Mesenteric fat pad (tissue), 1 donor: ENCODE measurements at regions not wholly inside any gene's neighbourhood (a gene's known extent, or its start where the extent isn't known, plus 50 kb on each side); places are given as distances from the start of the nearest gene placed in this dataset.
"Not testable (repeated sequence)": the region's sequence is repeated elsewhere in the genome, so short reads cannot be mapped to it uniquely, and the experiment has no call there.

Source experiments
- DNase-seq: peaks from one replicate; pipeline ENCODE4 v3.0.0-alpha.2; 2020; ENCODE audit warnings: low spot score
- donor health status: DM: yes; HTN: yes; CAD: no.

GRCh38 chr17:22044706-22045246 lies 352.5 kb downstream of the KCNJ18 start:
- not testable (repeated sequence) for DNase-seq

DNA sequence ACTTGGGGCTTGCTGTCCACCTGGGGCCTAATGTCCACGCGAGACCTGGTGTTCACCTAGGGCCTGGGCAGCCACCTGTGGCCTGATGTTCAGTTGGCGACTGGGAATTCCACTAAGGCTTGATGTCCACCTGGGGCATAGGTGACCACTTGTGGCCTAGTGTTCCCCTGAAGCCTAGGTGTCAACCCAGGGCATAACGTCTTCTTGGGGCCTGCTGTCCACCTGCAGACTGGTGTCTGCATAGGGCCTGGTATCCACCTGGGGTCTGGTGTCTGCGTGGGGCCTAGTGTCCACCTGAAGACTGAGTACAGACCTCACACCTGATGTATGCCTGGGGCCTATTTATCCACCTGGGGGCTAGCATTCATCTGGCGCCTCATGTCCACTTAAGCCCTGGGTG lies 355.2 kb downstream of the KCNJ18 start:
- DNase-seq, result not testable (repeated sequence)

- not testable (repeated sequence) for DNase-seq
These were observed 355.9 kb downstream of the KCNJ18 start for GRCh38 chr17:22048226-22048625.

DNA sequence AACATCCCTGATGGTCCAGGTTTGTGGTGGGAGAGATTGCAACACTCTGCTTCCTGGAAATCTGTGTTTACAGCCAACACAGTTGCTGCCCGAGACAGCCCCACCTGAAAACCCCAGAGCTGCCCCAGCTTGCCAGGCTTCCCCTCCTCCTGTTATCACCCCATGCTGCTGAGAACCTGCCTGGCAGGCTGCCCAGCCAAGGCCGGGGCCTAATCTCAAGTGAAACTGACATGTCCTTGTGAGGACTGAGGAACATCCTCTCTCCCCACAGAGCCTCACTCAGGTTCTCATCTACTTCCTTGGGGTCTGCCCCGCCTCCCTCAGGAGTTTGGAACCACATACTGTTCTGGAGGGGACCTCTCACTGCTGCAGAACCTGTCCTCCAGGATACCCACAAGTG lies 358.4 kb downstream of the KCNJ18 start:
- DNase-seq, result not testable (repeated sequence)

GRCh38 chr17:22052715-22053114 lies 360.4 kb downstream of the KCNJ18 start:
- not testable (repeated sequence) for DNase-seq

DNA sequence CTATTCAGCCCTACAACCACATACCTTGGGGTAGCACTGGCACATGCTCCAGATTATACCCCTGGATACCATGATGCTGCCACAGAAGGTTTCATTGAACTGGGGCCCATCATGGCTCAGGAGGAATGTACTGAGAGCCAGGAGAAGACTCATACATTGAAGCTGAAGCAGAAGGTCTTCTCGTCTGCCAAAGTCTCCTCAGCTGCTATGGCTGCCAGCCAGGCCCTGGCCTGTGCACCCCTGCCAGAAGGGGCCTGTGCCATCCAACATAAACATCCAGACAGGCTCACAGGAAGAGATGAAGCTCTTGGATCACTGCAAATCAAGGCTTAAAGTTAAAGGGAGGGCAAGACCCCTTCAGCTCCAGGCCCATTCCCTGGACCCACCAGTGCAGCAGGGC lies 364.2 kb downstream of the KCNJ18 start:
- DNase-seq, result not testable (repeated sequence)

DNA sequence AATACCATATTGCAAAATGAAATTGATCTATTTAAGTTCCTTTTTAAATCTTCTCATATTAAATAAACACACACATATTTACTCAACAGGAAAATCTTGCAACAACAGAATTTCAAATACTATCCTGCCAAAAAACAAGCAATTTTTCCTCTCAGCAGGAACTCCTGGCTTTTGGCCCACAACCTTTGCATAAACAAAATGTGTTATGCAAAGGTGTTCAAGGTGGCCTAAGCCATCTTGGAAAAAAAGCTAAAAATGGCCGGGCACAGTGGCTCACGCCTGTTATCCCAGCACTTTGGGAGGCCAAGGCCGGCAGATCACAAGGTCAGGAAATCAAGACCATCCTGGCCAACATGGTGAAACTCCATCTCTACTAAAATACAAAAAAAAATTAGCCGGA lies 383.6 kb downstream of the KCNJ18 start:
- DNase-seq, result not testable (repeated sequence)

- not testable (repeated sequence) for DNase-seq
These were observed 396.3 kb downstream of the KCNJ18 start for GRCh38 chr17:22088589-22088988.

DNA sequence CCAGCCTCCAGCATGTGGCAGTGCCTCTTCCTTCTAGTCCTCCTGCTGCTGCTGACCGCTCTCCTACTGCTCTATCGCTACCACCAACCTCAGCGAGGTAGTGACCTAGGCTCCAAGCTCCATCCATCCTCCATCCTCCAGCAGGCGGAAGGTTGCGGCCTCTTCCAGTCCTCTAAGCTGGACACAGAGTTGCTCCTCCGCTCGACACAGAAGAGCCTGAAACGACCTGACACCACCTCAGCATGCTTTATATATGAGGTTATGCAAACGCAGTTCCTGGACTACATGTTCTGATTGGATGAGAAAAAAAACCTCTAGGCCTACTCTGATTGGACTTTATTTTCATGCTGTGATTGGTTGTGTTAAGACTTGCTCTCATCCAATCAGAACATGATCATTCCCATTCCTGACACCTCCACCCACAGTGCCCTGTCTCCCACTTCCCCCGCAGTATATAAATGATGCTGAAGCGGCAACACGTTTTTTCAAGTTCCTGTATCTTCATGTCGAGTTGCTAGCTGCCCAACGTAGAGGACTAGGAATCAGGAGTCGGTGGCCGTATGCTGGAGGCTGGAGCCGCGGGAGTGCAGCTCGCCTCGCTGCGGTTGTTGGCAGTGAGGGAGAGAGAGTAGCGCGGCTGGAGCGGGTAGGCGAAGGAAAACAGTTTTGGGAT lies 398.1 kb downstream of the KCNJ18 start:
- no peak for DNase-seq

DNA sequence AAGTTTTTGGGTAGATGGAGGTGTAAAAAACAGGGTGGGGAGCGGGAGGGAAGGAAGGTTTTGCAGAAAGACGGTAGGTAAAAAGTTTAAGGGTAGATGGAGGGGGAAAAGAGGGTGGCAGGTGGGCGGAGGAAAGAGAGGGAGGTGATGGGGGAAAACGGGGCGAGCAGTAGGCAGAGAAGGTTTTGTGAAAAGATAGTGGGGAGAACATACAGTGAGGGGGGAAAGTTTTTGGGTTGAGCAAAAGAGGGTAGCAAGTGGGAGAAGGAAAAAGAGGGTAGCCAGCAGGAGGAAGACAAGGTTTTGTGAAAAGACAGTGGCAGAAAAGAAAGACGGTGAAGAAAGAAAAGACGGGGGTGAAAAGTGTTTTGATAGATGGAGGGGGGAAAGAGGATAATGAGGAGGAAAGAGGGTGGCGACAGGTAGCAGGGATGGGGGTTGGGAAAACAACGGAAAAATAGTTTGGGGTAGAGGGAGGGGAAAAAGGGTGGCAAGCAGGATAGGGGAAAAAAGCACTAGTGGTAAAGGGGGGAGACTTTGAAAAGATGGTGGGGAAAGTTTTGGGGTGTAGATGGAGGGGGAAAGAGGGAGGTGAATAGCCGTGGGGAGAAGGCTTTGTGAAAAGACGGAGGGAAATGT lies 398.8 kb downstream of the KCNJ18 start:
- DNase-seq, result not testable (repeated sequence)

DNA sequence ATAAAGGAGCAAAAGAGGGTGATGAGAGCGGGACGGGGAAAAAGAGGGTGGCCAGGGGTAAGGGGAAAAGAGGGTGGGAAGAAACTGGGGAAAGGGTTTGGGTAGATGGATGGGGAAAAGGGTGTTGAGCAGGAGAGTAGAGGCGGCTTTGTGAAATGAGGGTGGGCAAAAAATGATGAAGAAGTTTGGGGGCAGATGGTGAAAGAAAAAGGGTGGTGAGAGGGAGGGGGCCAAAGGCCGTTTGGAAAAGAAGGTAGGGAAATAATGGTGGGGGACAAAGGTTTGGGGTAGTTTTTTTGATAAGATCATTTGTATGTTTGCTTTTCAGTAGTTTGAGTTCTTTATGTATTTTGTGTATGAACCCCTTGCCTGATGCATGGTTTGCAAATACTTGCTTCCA lies 399.5 kb downstream of the KCNJ18 start:
- DNase-seq, result not testable (repeated sequence)

DNA sequence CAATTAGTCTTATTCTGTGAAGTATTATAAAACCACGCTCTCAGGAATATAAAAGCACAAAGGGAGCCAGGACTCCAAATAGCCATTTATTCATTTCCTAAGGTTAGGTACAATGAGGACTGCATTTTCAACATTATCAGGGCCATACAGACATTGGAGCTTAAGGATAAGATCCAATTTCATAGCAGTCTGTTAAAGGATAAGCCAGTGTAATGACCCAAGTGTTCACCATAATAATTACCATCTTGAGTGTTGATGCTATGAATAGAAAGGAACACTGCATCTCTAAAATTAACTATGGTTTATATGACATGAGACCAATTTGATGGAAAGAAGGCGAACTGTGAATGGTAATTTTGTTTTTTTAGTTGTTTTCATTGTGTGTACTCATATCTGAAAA lies 403.1 kb downstream of the KCNJ18 start:
- DNase-seq, result not testable (repeated sequence)

DNA sequence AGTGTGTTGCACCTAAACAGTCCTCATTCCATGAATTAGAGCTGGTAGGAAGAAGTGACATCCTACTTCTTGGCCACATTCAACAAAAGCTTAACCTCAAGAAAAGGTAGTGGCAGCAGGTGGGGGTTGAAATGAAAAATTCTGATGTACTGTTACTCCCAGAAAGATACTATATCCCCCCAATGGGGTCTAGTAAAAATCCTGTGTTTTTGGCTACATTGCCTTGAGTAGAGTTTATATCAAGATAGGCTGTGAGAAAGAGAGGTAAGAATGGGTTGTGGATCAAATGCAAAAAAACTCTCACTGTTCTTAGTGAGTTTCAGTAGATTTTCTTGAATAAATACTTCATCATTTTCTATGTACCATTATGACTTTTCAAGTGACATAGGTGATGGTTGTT lies 407.3 kb downstream of the KCNJ18 start:
- DNase-seq, result not testable (repeated sequence)

DNA sequence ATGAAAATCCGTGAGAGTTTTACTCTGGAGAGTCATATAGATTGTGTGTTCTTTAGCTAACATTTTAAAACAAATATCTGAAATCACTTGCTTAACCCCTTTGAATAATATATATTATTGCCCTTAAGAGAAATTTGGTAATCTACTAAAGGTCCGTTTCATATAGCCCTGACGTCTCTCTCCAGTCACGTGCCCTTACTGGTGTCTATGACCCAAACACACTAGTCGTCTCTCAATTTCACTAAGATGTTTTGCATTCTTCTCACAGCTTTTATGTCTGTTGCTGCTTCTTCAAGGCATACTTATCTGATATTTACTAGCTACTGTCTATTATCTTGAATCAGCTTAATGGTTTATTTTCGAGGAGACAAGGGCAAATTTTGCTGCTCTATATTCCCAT lies 409.9 kb downstream of the KCNJ18 start:
- no peak for DNase-seq

DNA sequence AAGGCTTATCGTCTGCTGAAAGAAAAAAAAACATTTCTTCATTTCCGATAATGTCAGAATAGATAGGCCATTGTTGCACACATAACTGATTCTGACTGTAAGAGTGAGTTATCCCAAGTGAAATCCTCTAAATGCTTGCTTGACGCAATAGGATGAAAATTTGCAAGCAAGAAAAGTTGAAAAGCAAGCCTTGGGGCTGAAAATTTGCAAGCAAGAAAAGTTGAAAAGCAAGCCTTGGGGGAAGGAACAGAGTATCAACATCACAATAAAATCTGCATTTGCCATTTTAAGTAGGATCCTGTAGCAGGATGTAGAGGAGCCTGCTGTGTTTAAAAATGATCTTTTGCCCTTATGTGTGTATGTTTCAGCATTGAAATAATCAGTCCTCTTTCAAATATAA lies 424.4 kb downstream of the KCNJ18 start:
- not testable (repeated sequence) for DNase-seq

GRCh38 chr17:22117401-22117800 lies 425.1 kb downstream of the KCNJ18 start:
- not testable (repeated sequence) for DNase-seq

- DNase-seq, result not testable (repeated sequence)
These were observed 426.7 kb downstream of the KCNJ18 start for GRCh38 chr17:22119016-22119415.

GRCh38 chr17:22119751-22120150 lies 427.4 kb downstream of the KCNJ18 start:
- DNase-seq, result not testable (repeated sequence)

- DNase-seq, result no peak
These were observed 431.4 kb downstream of the KCNJ18 start for GRCh38 chr17:22123536-22124281.

DNA sequence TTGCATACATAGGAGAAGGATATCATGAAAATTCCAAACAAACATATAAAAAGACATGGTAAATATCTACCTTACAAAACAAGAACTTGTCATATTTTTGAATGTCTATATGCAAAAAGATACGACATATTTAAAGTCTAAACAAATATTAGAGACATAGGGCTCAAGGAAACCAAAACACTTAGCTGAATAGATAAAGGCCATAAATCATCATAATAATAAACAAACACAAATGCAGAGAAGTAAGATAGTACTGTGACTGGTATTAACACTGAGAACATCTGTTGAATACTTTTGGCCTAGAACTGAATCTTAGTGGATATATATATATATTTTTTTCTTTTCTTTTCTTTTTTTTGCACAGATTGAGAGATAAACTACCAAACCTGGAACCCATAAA lies 435.8 kb downstream of the KCNJ18 start:
- DNase-seq, result no peak

- no peak for DNase-seq
These were observed 436.4 kb downstream of the KCNJ18 start for GRCh38 chr17:22128723-22129122.

DNA sequence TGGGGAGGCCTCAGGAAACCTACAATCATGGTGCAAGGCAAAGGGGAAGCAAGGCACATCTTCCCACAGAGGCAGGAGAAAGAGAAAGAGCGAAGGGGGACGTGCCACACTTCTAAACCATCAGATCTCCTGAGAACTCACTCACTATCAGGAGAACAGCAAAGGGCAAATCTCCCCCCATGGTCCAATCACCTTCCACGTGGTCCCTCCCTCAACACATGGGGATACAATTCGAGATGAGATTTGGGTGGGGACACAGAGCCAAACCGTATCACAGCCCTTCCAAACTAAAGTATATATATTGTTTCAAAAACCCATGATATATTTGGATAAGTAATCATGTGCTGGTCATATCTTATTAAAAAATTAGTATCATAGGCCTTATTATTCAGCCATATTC lies 437.6 kb downstream of the KCNJ18 start:
- not testable (repeated sequence) for DNase-seq
